Thyroid gland (tissue), 4 donors: ENCODE measurements at regions not wholly inside any gene's neighbourhood (a gene's known extent, or its start where the extent isn't known, plus 50 kb on each side); places are given as distances from the start of the nearest gene placed in this dataset.

Source experiments
- POLR2A ChIP-seq, 2 donors: fragments of 450-650 bp; IDR thresholded peaks; one replicate each; pipeline ENCODE4 v1.6.1; 2017; ENCODE audit warnings: antibody characterized with exemption in 2 of 2, mild to moderate bottlenecking in 2 of 2, moderate library complexity in 1 of 2
- TF ChIP-seq, protein P1 (sequence below), 6 experiments: fragments of 200-600 bp in 3 of 6; fragments of 450-650 bp in 3 of 6; sonication (generic) in 3 of 6; IDR thresholded peaks; one replicate each; pipeline ENCODE4 v1.5.1; 2016 to 2019; ENCODE audit warnings: antibody characterized with exemption in 6 of 6, mild to moderate bottlenecking in 2 of 6, inconsistent platforms in 1 of 6, moderate library complexity in 1 of 6

DNA sequence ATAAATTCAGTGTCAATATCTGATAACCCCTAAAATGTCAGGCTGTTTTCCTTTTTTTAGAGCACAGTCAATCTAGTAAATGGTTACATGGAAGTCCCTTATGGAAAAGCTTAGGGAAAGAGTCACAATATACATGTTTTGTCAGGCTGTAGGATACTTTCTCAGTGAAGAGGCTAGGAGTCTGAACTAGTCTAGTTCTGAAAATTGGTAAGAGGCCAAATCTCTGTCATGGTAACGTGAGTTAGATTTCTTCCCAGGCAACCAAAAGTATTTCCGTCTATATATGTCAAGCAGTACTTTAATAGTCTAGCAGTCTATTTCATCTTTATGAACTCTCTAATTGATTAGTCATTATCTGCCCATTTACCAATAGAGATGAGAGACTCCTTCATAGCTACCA, 215.9 kb upstream of the LRRC3B start:
- no peak for TF ChIP-seq POLR2A (IDR thresholded peaks at IDR 0.05)
- TF ChIP-seq, protein P1, sequence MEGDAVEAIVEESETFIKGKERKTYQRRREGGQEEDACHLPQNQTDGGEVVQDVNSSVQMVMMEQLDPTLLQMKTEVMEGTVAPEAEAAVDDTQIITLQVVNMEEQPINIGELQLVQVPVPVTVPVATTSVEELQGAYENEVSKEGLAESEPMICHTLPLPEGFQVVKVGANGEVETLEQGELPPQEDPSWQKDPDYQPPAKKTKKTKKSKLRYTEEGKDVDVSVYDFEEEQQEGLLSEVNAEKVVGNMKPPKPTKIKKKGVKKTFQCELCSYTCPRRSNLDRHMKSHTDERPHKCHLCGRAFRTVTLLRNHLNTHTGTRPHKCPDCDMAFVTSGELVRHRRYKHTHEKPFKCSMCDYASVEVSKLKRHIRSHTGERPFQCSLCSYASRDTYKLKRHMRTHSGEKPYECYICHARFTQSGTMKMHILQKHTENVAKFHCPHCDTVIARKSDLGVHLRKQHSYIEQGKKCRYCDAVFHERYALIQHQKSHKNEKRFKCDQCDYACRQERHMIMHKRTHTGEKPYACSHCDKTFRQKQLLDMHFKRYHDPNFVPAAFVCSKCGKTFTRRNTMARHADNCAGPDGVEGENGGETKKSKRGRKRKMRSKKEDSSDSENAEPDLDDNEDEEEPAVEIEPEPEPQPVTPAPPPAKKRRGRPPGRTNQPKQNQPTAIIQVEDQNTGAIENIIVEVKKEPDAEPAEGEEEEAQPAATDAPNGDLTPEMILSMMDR (IDR thresholded peaks at IDR 0.05): no peak
